Esophagus muscularis mucosa (tissue), 4 donors: ENCODE measurements at regions not wholly inside any gene's neighbourhood (a gene's known extent, or its start where the extent isn't known, plus 50 kb on each side); places are given as distances from the start of the nearest gene placed in this dataset.

Source experiments
- DNase-seq: peaks from one replicate; pipeline ENCODE4 v3.0.0-alpha.2; 2017; ENCODE audit errors: extremely low spot score
- H3K27ac ChIP-seq, 4 donors: fragments of 200-600 bp; sonication (generic); replicated peaks in 1 of 4; 1 replicate in 3 of 4; 2 replicates in 1 of 4; pipeline ENCODE4 v1.5.1; 2016 to 2019; ENCODE audit warnings: mild to moderate bottlenecking in 1 of 4
- H3K27me3 ChIP-seq, 4 donors: fragments of 200-600 bp; sonication (generic); one replicate each; pipeline versions ENCODE4 v1.5.1 to v1.6.0; 2016 to 2019
- H3K36me3 ChIP-seq, 4 donors: fragments of 200-600 bp; sonication (generic); one replicate each; pipeline ENCODE4 v1.5.1; 2016 to 2019
- H3K4me1 ChIP-seq, 4 donors: fragments of 200-600 bp; sonication (generic); one replicate each; pipeline ENCODE4 v1.5.1; 2016 to 2019
- H3K4me3 ChIP-seq, 4 donors: fragments of 200-600 bp; sonication (generic); 1 replicate in 2 of 4; 2 replicates in 2 of 4; pipeline ENCODE4 v1.5.1; 2016 to 2019; ENCODE audit warnings: mild to moderate bottlenecking in 4 of 4, moderate library complexity in 1 of 4
- H3K9me3 ChIP-seq, 4 donors: fragments of 200-600 bp; sonication (generic); 1 replicate in 3 of 4; 2 replicates in 1 of 4; pipeline ENCODE4 v1.5.1; 2016 to 2019
- CTCF ChIP-seq, 3 experiments: fragments of 200-600 bp in 2 of 3; fragments of 450-650 bp in 1 of 3; sonication (generic) in 2 of 3; IDR thresholded peaks; one replicate each; pipeline ENCODE4 v1.5.1; 2017 to 2019; ENCODE audit warnings: antibody characterized with exemption in 3 of 3, mild to moderate bottlenecking in 2 of 3, moderate library complexity in 1 of 3
- EP300 ChIP-seq: sonication (generic); formaldehyde crosslinking; IDR thresholded peaks from one replicate; pipeline ENCODE4 v1.6.1; 2017; ENCODE audit warnings: antibody characterized with exemption
- POLR2A ChIP-seq: fragments of 450-650 bp; IDR thresholded peaks from one replicate; pipeline ENCODE4 v1.6.1; 2017; ENCODE audit warnings: antibody characterized with exemption, moderate library complexity, mild to moderate bottlenecking, low read depth
- POLR2AphosphoS5 ChIP-seq, 2 donors: sonication (generic); formaldehyde crosslinking; IDR thresholded peaks; one replicate each; pipeline ENCODE4 v1.6.1; 2017; ENCODE audit warnings: antibody characterized with exemption in 2 of 2
- WGBS: methylation state at CpG from one replicate; pipeline ENCODE4 v1.1.5; 2018; 5-methylcytosine and 5-hydroxymethylcytosine counted together
- intact Hi-C: fragments of 100-400 bp; cut with DNase I; formaldehyde crosslinking; loops from one replicate; pipeline ENCODE4 v1.15.1; 2023

- DNase-seq = no peak
- no peak overlapping the region for H3K4me3 ChIP-seq
- peaks cover 0 to 17% (median 5%) of the 10 kb centered on the region in 4 donors for H3K4me1 ChIP-seq
- peaks cover 0 to 19% (median 5%) of the 10 kb centered on the region in 4 donors for H3K9me3 ChIP-seq
- intact Hi-C loops = no loop called here
- H3K27ac ChIP-seq = no peak overlapping the region
- 94% methylated on average over 5 of the region's 5 CpGs for WGBS
- TF ChIP-seq EP300 (no peak), POLR2AphosphoS5 (IDR thresholded peaks at IDR 0.05) (no peak), CTCF (IDR thresholded peaks at IDR 0.05) (no peak), POLR2A (no peak)
- no peaks in the 10 kb centered on the region for H3K27me3 ChIP-seq
- H3K36me3 ChIP-seq = peaks cover 0 to 30% (median 6%) of the 10 kb centered on the region in 4 donors
Observed at GRCh38 chr17:21540502-21540901, 151.8 kb upstream of the KCNJ18 start.

- H3K9me3 ChIP-seq = peaks cover 0 to 18% (median 4%) of the 10 kb centered on the region in 4 donors
- WGBS = 85% methylated on average over 2 of the region's 2 CpGs
- DNase-seq = no peak
- no peak for TF ChIP-seq EP300
- no peak for TF ChIP-seq POLR2AphosphoS5 (IDR thresholded peaks at IDR 0.05)
- TF ChIP-seq POLR2A = no peak
- intact Hi-C loops = no loop called here
- peaks cover 0 to 41% (median 13%) of the 10 kb centered on the region in 4 donors for H3K36me3 ChIP-seq
- peaks cover 0 to 17% (median 8%) of the 10 kb centered on the region in 4 donors for H3K4me1 ChIP-seq
- no peak overlapping the region for H3K27ac ChIP-seq
- no peaks in the 10 kb centered on the region for H3K27me3 ChIP-seq
- no peak overlapping the region for H3K4me3 ChIP-seq
Observed at GRCh38 chr17:21542070-21542469, 150.3 kb upstream of the KCNJ18 start.

- H3K9me3 ChIP-seq = peaks cover 0 to 12% (median 0%) of the 10 kb centered on the region in 4 donors
- DNase-seq = no peak
- no peak overlapping the region for H3K27ac ChIP-seq
- intact Hi-C loops = no loop called here
- TF ChIP-seq POLR2A (no peak), POLR2AphosphoS5 (IDR thresholded peaks at IDR 0.05) (no peak), CTCF (IDR thresholded peaks at IDR 0.05) (no peak), EP300 (no peak)
- WGBS = 62% methylated on average over 4 of the region's 4 CpGs
- H3K4me1 ChIP-seq = peaks cover 0 to 23% (median 17%) of the 10 kb centered on the region in 4 donors
- H3K4me3 ChIP-seq = no peak overlapping the region
- H3K27me3 ChIP-seq = no peaks in the 10 kb centered on the region
- peaks cover 0 to 41% (median 13%) of the 10 kb centered on the region in 4 donors for H3K36me3 ChIP-seq
Observed at GRCh38 chr17:21542991-21543390, 149.3 kb upstream of the KCNJ18 start.

- WGBS = 80% methylated on average over 3 of the region's 3 CpGs
Observed at GRCh38 chr17:21545064-21545463, 147.3 kb upstream of the KCNJ18 start.

GRCh38 chr17:21548236-21548635, 144.1 kb upstream of the KCNJ18 start:
- H3K9me3 ChIP-seq = no peaks in the 10 kb centered on the region
- intact Hi-C loops = no loop called here
- no peak overlapping the region for H3K27ac ChIP-seq
- TF ChIP-seq POLR2AphosphoS5 (IDR thresholded peaks at IDR 0.05) = no peak
- TF ChIP-seq POLR2A = no peak
- no peak for TF ChIP-seq CTCF (IDR thresholded peaks at IDR 0.05)
- TF ChIP-seq EP300 = no peak
- peaks cover 22 to 49% (median 46%) of the 10 kb centered on the region in 4 donors for H3K4me1 ChIP-seq
- peaks cover 0 to 25% (median 13%) of the 10 kb centered on the region in 4 donors for H3K36me3 ChIP-seq
- DNase-seq = no peak
- H3K27me3 ChIP-seq = no peaks in the 10 kb centered on the region
- 82% methylated on average over 3 of the region's 3 CpGs for WGBS
- no peak overlapping the region for H3K4me3 ChIP-seq

More at GRCh38 chr17:21545064-21545463, 147.3 kb upstream of the KCNJ18 start:
- Histone ChIP-seq H3K9me3 (no peaks in the 10 kb centered on the region), H3K27me3 (no peaks in the 10 kb centered on the region), H3K36me3 (peaks cover 0 to 41% (median 13%) of the 10 kb centered on the region in 4 donors), H3K27ac (no peak overlapping the region), H3K4me3 (no peak overlapping the region), H3K4me1 (peaks cover 12 to 44% (median 37%) of the 10 kb centered on the region in 4 donors)
- TF ChIP-seq CTCF (IDR thresholded peaks at IDR 0.05) (no peak), POLR2AphosphoS5 (IDR thresholded peaks at IDR 0.05) (no peak)
- intact Hi-C loops = no loop called here
- no peak for DNase-seq
